Activated naive CD8-positive, alpha-beta T cell (primary cell): ENCODE measurements at regions not wholly inside any gene's neighbourhood (a gene's known extent, or its start where the extent isn't known, plus 50 kb on each side); places are given as distances from the start of the nearest gene placed in this dataset.
"Not testable (repeated sequence)": the region's sequence is repeated elsewhere in the genome, so short reads cannot be mapped to it uniquely, and the experiment has no call there.

Source experiments
- H3K27ac Mint-ChIP-seq: one replicate; pipeline ENCODE4 v1.8.0; 2021; ENCODE audit warnings: mixed read lengths
- H3K27me3 Mint-ChIP-seq: one replicate; pipeline ENCODE4 v1.8.0; 2021; ENCODE audit warnings: mixed read lengths
- H3K36me3 Mint-ChIP-seq: one replicate; pipeline ENCODE4 v1.8.0; 2021; ENCODE audit warnings: mixed read lengths
- H3K4me1 Mint-ChIP-seq: one replicate; pipeline ENCODE4 v1.8.0; 2021; ENCODE audit warnings: low read depth, mixed read lengths
- H3K4me3 Mint-ChIP-seq: one replicate; pipeline ENCODE4 v1.8.0; 2021; ENCODE audit warnings: mild to moderate bottlenecking, mixed read lengths
- H3K9me3 Mint-ChIP-seq: one replicate; pipeline ENCODE4 v1.8.0; 2021; ENCODE audit warnings: low read depth, mixed read lengths

GRCh38 chr4:151854731-151855130, 93.9 kb upstream of the GATB start:
- Mint-ChIP-seq H3K4me3 (no peak overlapping the region), H3K27me3 (no peaks in the 10 kb centered on the region), H3K4me1 (no peaks in the 10 kb centered on the region), H3K9me3 (peaks cover 1% of the 10 kb centered on the region), H3K36me3 (no peaks in the 10 kb centered on the region), H3K27ac (no peak overlapping the region)

DNA sequence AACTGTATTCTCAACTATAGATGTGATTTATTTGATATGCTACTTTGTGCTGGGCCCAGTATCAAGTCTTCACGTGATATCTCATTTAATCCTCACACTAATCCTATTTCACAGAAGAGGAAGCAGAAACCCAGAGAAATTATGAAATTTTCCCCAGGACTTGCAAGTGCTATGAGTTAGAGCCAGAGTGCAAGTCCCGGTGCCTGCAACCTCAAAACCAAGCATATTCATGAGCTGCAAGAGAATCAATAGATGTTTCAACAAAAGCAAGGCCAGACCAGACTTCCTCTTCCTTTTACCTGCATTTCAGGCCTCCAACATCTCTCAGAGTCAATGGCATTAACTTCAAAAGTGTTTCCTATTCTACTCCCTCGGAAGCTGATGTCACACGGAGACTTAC, 92.2 kb upstream of the GATB start:
- H3K36me3 Mint-ChIP-seq = no peaks in the 10 kb centered on the region
- no peak overlapping the region for H3K27ac Mint-ChIP-seq
- H3K9me3 Mint-ChIP-seq = peaks cover 4% of the 10 kb centered on the region
- no peak overlapping the region for H3K4me3 Mint-ChIP-seq
- no peaks in the 10 kb centered on the region for H3K4me1 Mint-ChIP-seq
- no peaks in the 10 kb centered on the region for H3K27me3 Mint-ChIP-seq

DNA sequence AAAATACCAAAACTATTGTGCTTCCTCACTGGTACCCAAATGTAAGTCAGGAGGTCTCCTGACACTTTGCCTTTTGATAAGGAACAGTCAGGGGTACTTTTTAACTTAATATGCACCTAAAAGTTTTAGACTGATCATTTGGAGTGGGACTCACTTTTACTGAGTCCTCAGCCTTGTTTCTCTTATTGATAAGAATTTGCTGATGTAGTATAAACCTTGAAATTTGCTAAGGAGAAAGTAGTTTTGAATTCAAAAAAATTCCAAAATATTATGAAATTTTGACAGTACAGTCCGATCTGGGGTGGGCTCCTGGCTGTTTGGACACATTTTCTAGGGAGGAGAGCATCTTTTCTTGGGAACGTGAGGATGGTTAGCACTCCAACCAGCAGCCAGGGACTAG, 91.4 kb upstream of the GATB start:
- Mint-ChIP-seq H3K27me3 (no peaks in the 10 kb centered on the region), H3K36me3 (no peaks in the 10 kb centered on the region), H3K27ac (no peak overlapping the region), H3K4me1 (no peaks in the 10 kb centered on the region), H3K9me3 (peaks cover 4% of the 10 kb centered on the region), H3K4me3 (no peak overlapping the region)

- no peaks in the 10 kb centered on the region for H3K36me3 Mint-ChIP-seq
- H3K27me3 Mint-ChIP-seq = no peaks in the 10 kb centered on the region
- H3K9me3 Mint-ChIP-seq = peaks cover 4% of the 10 kb centered on the region
- H3K4me1 Mint-ChIP-seq = no peaks in the 10 kb centered on the region
- no peak overlapping the region for H3K4me3 Mint-ChIP-seq
- H3K27ac Mint-ChIP-seq = no peak overlapping the region
Observed at GRCh38 chr4:151851354-151851753, 90.5 kb upstream of the GATB start.

DNA sequence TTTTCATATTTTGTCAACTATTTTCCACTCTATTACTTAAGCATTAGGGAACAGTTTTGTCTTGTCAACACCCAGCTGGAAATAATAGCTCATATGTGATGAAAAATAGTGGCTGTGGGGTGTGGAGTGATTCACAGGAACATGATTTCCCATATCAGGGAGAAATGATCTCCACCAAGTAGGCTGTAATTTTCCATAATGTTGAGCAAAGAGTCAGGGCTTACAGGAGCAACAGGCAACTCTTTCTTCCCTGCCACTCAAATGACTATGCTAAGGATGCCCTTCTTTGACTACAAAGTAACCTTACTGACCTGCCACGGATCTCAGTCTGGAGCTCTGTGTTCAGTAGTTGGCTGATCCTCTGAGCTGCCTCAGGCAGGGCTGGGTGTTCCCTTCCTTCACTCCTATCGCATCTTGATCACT, 90.0 kb upstream of the GATB start:
- Mint-ChIP-seq H3K4me1 (no peaks in the 10 kb centered on the region), H3K36me3 (no peaks in the 10 kb centered on the region), H3K27ac (no peak overlapping the region), H3K9me3 (peaks cover 4% of the 10 kb centered on the region), H3K4me3 (no peak overlapping the region), H3K27me3 (no peaks in the 10 kb centered on the region)

DNA sequence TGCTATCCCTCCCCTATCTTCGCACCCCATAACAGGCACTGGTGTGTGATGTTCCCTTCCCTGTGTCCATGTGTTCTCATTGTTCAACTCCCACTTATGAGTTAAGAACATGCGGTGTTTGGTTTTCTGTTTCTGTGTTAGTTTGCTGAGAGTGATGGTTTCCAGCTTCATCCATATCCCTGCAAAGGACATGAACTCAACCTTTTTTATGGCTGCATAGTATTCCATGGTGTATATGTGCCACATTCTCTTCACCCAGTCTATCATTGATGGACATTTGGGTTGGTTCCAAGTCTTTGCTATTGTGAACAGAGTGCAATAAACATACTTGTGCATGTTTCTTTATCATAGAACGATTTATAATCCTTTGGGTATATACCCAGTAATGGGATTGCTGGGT, 84.7 kb upstream of the GATB start:
- H3K36me3 Mint-ChIP-seq, H3K4me1 Mint-ChIP-seq, H3K4me3 Mint-ChIP-seq, H3K27ac Mint-ChIP-seq, H3K27me3 Mint-ChIP-seq, H3K9me3 Mint-ChIP-seq: not testable (repeated sequence)

DNA sequence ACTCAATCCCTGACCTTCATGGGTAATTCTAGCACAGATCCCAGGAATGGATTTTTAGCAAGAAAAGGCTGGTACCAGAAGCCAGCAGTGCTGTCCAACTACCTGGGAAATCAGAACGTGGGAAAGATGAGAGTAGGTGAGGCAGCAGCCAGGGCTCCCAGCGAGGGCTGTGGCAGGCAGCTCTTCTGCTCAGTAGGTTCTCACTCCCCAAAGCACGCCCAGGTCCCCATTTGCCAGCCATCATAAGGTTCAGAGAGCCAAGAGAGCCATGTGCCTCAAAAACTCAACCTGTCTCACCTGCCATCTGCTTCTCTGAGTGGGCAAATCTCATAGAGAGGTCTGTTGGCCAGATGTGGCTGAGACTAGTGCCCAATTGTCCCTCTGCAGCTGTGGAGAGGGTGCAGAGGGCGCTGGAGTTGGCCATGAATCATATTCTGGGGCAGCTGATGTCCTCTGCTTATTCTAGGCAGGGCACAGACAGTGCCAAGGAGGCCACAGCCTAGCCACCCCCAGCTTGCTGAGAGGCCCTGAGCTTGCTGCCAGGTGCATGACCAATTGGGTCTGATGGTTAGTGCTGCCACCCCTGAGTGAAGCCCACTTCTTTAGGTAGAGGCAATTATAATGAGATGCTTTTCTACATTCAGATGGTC, 81.7 kb upstream of the GATB start:
- Mint-ChIP-seq H3K4me1 (no peaks in the 10 kb centered on the region), H3K9me3 (no peaks in the 10 kb centered on the region), H3K36me3 (no peaks in the 10 kb centered on the region), H3K4me3 (no peak overlapping the region), H3K27me3 (peaks cover 2% of the 10 kb centered on the region), H3K27ac (no peak overlapping the region)

- Mint-ChIP-seq H3K4me1 (no peaks in the 10 kb centered on the region), H3K27ac (no peak overlapping the region)
Observed at GRCh38 chr4:151841107-151841506, 80.3 kb upstream of the GATB start.

DNA sequence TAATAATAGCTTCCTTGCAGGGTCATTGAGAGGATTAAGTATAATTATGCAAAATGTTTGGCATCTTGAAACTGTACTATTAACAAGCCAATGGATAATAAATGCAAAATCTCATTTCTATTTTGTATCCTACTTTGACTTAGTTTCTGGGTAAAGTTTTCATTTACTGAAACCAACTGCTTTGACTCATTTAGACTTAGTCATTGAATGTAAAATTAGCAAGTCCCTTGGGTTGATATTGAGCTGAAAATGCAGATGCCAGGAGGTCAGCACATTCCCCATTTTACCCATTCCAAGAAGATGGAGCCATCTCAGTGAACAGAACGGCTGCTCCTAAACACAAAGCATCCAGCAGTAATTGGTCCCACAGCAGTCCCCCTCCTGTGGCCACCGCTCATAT, 74.7 kb upstream of the GATB start:
- Mint-ChIP-seq H3K27ac (no peak overlapping the region), H3K4me1 (no peaks in the 10 kb centered on the region), H3K9me3 (no peaks in the 10 kb centered on the region), H3K4me3 (no peak overlapping the region), H3K36me3 (peaks cover 3% of the 10 kb centered on the region), H3K27me3 (no peaks in the 10 kb centered on the region)

More at GRCh38 chr4:151841107-151841506, 80.3 kb upstream of the GATB start:
- peaks cover 3% of the 10 kb centered on the region for H3K36me3 Mint-ChIP-seq
- H3K27me3 Mint-ChIP-seq = peaks cover 2% of the 10 kb centered on the region
- H3K9me3 Mint-ChIP-seq = no peaks in the 10 kb centered on the region
- no peak overlapping the region for H3K4me3 Mint-ChIP-seq

- Mint-ChIP-seq H3K9me3 (no peaks in the 10 kb centered on the region), H3K27me3 (no peaks in the 10 kb centered on the region), H3K4me3 (no peak overlapping the region), H3K36me3 (peaks cover 3% of the 10 kb centered on the region), H3K27ac (no peak overlapping the region), H3K4me1 (no peaks in the 10 kb centered on the region)
Observed at GRCh38 chr4:151833174-151833573, 72.4 kb upstream of the GATB start.

DNA sequence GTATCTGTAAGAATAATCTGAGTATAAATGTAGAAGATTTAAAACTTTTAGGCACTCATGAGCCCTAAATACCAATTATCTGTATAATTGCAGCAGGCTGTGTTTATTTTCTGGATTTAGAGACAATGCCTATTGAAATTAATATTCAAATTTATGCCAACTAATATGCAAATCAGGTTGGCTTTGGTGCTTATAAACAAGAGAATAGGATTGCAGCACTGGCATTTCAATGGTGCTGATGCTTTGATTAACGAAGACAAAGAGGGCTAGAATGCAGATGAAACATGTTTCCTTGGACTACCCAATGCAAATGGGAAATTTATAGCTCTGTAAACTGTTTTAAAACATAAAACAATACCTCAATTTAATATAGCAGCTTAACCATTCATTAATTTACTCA, 70.7 kb upstream of the GATB start:
- Mint-ChIP-seq H3K4me1 (no peaks in the 10 kb centered on the region), H3K36me3 (no peaks in the 10 kb centered on the region), H3K27ac (no peak overlapping the region), H3K9me3 (peaks cover 5% of the 10 kb centered on the region), H3K4me3 (no peak overlapping the region), H3K27me3 (no peaks in the 10 kb centered on the region)

- no peak overlapping the region for H3K4me3 Mint-ChIP-seq
- no peaks in the 10 kb centered on the region for H3K36me3 Mint-ChIP-seq
- no peak overlapping the region for H3K27ac Mint-ChIP-seq
- peaks cover 5% of the 10 kb centered on the region for H3K9me3 Mint-ChIP-seq
- no peaks in the 10 kb centered on the region for H3K27me3 Mint-ChIP-seq
- no peaks in the 10 kb centered on the region for H3K4me1 Mint-ChIP-seq
Observed at GRCh38 chr4:151830168-151830567, 69.4 kb upstream of the GATB start.

- H3K27me3 Mint-ChIP-seq = no peaks in the 10 kb centered on the region
- no peaks in the 10 kb centered on the region for H3K36me3 Mint-ChIP-seq
- no peak overlapping the region for H3K4me3 Mint-ChIP-seq
- H3K4me1 Mint-ChIP-seq = no peaks in the 10 kb centered on the region
- peaks cover 5% of the 10 kb centered on the region for H3K9me3 Mint-ChIP-seq
- H3K27ac Mint-ChIP-seq = no peak overlapping the region
Observed at GRCh38 chr4:151829309-151829708, 68.5 kb upstream of the GATB start.

GRCh38 chr4:151824656-151825055, 63.8 kb upstream of the GATB start:
- Mint-ChIP-seq H3K9me3 (peaks cover 5% of the 10 kb centered on the region), H3K4me1 (no peaks in the 10 kb centered on the region), H3K27ac (no peak overlapping the region), H3K27me3 (peaks cover 2% of the 10 kb centered on the region), H3K4me3 (no peak overlapping the region), H3K36me3 (no peaks in the 10 kb centered on the region)

DNA sequence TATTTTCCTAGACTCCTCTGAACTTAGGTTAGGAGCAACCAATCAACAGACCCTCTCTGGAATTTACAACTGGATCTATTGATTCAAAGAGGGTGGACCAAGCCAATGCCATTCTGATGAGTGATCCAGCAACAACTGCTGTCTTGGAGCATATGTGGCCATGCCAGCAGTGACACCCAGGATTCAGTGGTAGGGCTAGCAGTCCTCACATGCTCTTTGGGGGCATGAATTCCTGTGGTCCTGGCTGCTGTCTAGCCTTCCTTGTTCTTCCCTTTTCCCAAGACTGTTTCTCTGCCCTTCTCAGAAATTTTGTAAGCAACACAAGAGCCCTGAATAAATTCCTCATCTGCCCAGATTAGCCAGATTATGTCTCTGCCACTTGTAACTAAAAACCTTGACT, 61.5 kb upstream of the GATB start:
- no peak overlapping the region for H3K4me3 Mint-ChIP-seq
- H3K4me1 Mint-ChIP-seq = no peaks in the 10 kb centered on the region

GRCh38 chr4:151820004-151820403, 59.2 kb upstream of the GATB start:
- Mint-ChIP-seq H3K4me1 (no peaks in the 10 kb centered on the region), H3K4me3 (no peak overlapping the region), H3K27ac (no peak overlapping the region), H3K9me3 (no peaks in the 10 kb centered on the region), H3K27me3 (peaks cover 2% of the 10 kb centered on the region), H3K36me3 (no peaks in the 10 kb centered on the region)

More for the DNA sequence above, 61.5 kb upstream of the GATB start:
- Mint-ChIP-seq H3K36me3 (no peaks in the 10 kb centered on the region), H3K9me3 (peaks cover 5% of the 10 kb centered on the region), H3K27me3 (peaks cover 2% of the 10 kb centered on the region), H3K27ac (no peak overlapping the region)
